HG02763 (cell line): ENCODE measurements at regions not wholly inside any gene's neighbourhood (a gene's known extent, or its start where the extent isn't known, plus 50 kb on each side); places are given as distances from the start of the nearest gene placed in this dataset.
A peak's percentile ranks its signal among the peaks of the same experiment; 100 is the strongest.
"Not testable (repeated sequence)": the region's sequence is repeated elsewhere in the genome, so short reads cannot be mapped to it uniquely, and the experiment has no call there.

Experiments used
- ATAC-seq: cut with Tn5 transposase; IDR thresholded peaks from one replicate; pipeline ENCODE4 v1.9.1; 2021; ENCODE audit warnings: mild to moderate bottlenecking, moderate library complexity; ENCODE audit not compliant: unreplicated experiment

- ATAC-seq: no peak
These were observed 216.4 kb upstream of the RASGEF1B start for GRCh38 chr4:81688085-81688484.

GRCh38 chr4:81687471-81687870 is 215.8 kb upstream of the RASGEF1B start:
- ATAC-seq: no peak

GRCh38 chr4:81685104-81685503 is 213.4 kb upstream of the RASGEF1B start:
- ATAC-seq: no peak

DNA sequence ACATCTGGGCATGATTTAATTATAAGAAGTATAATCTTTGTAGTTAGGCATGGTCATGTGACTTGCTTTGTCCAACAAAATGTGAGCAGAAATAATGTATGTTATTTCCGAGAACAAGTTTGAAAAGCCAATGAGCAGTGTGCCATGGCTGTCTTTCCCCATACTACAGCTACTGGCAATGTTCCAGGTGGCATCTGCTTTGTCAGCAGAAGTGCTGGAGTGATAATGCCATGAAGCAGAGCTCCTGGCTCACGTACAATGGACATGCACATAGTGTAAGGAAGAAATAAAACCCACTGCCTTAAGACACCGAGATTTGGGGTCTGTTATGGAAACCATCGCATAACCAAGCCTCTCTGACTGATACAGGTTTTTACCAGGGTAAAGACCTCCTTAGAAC is 212.6 kb upstream of the RASGEF1B start:
- ATAC-seq: no peak

GRCh38 chr4:81682492-81682891 is 210.8 kb upstream of the RASGEF1B start:
- ATAC-seq: no peak

- no peak for ATAC-seq
These were observed 207.6 kb upstream of the RASGEF1B start for GRCh38 chr4:81679315-81679714.

GRCh38 chr4:81678801-81679200 is 207.1 kb upstream of the RASGEF1B start:
- ATAC-seq: no peak

DNA sequence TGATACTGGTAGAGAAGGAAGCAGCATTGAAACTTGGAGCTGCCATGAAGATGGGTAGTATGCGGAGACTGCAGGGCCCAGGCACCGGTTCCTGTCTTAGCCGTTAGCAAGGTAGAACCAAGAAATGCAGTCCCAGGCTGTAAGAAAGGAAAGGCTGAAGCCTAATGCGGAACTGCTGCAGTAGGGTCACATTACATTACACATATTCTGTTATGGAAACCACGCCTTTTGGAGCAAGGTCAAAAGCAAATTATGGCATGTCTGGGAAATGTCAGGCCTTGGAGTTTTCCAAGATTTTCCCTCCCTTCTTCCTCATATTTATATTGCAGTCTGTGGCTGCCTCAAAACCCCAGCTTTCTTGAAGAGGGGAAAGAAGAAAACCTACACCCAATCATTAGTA is 204.8 kb upstream of the RASGEF1B start:
- ATAC-seq: no peak

GRCh38 chr4:81675791-81676393 is 204.2 kb upstream of the RASGEF1B start:
- no peak for ATAC-seq

DNA sequence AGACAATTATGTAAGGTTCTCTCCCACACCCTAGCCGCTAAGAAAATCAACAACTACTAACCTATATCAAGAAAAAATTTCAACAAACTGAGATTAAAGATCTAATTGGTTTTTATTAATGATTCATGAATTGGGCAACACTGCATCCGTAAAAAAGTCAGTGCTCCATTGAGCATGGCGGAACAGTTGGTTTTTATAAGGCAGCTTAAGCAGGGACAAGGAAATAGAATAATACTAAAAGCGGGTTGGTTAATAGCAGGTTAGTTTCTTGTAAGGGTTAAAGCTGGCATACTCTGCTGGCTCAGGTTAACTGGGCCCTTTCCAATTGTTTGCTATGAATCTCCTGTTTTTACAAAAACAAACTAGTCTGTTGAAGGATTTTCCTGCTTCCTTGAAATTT is 202.3 kb upstream of the RASGEF1B start:
- no peak for ATAC-seq

- not testable (repeated sequence) for ATAC-seq
These were observed 196.6 kb upstream of the RASGEF1B start for GRCh38 chr4:81668328-81668727.

GRCh38 chr4:81667539-81667938 is 195.8 kb upstream of the RASGEF1B start:
- ATAC-seq: no peak

DNA sequence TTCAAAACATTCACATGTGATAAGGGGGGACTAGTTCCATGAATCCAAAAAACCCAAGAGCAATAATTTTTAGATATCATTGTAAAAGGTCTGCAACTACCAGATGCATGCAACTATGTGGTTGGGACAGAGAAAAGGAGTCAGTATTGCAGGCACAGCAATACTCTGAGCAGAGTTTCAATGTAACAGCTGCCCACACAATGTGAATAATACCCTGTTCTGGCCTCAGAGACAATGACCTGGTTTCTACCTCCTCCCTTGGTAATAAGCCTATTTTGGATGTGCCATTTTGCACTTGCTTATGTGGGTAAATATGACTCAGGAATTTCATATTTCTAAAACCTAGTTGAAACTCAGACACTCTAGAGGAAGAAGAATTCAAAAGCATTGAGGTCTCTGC is 194.8 kb upstream of the RASGEF1B start:
- no peak for ATAC-seq

GRCh38 chr4:81665649-81666048 is 193.9 kb upstream of the RASGEF1B start:
- ATAC-seq: no peak

DNA sequence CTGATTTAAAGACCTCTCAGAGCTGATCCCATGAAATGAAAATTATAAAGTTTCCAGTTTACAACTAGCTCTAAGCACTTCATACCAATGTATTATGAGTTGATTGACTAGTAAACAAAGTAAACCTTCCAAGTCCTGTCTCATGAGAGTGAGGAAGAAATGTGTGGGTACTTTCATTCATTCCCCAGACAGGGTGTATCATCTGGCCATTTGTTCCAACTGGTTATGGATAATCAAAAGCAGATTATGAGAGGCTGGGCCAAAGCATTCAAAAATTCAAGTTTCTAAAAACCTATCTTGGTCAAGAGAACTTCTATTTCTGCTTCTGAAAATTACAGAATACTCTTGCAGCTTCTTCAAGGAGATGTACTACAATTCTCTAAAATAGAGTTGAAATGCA is 193.3 kb upstream of the RASGEF1B start:
- ATAC-seq: no peak

GRCh38 chr4:81664079-81664478 is 192.4 kb upstream of the RASGEF1B start:
- ATAC-seq: no peak

GRCh38 chr4:81663368-81663767 is 191.7 kb upstream of the RASGEF1B start:
- ATAC-seq: no peak

- ATAC-seq: no peak
These were observed 187.3 kb upstream of the RASGEF1B start for GRCh38 chr4:81659051-81659450.

DNA sequence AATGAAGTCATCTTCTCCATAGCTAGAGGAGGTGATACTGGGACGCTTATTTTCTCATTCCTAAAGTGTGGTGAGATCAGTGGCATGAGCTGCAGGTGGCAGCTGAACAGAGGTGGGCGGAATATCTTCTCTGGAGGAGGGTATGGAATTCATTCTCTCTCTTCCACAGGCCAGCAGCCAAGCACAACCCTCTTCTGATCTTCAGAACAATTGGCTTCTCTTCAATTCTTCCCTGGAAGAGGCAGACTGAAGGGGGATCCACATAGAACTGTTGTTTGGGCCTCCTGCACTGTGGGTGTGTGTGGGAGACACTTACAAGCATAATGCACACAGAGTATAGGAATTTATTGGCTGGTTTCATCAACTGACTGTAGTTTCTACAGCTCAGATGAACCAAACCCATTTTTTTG is 180.4 kb upstream of the RASGEF1B start:
- no peak for ATAC-seq

- no peak for ATAC-seq
These were observed 179.7 kb upstream of the RASGEF1B start for GRCh38 chr4:81651243-81651899.

DNA sequence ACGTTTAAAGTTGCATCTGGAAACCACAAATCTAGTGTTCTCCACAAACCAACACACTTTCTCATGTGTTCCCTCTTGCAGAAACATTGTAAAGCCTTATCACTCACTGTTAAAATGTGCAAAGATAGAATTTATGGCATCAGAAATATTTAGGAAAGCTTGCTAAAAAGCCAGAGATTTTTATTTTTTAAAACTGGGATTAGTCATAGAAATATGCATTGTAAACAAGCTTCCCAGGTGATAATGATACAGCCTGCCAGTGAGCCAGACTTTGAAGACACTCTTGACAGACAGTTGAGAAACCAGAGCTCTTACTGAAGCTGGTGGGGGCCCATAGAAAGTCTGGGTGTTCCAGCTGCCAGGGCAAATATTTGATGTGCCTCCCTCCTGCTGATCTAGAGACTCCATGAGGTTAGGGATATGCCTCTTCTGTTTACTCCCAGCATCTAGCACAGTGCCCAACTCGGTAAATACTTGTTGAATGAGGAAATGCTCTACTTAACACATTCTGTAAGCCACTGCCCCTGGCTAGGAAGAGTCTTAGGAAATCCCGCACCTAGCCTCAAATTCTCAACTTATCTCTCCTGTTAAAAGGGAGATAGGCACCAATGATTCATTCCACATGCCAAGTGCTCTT is 179.0 kb upstream of the RASGEF1B start:
- ATAC-seq: no peak

DNA sequence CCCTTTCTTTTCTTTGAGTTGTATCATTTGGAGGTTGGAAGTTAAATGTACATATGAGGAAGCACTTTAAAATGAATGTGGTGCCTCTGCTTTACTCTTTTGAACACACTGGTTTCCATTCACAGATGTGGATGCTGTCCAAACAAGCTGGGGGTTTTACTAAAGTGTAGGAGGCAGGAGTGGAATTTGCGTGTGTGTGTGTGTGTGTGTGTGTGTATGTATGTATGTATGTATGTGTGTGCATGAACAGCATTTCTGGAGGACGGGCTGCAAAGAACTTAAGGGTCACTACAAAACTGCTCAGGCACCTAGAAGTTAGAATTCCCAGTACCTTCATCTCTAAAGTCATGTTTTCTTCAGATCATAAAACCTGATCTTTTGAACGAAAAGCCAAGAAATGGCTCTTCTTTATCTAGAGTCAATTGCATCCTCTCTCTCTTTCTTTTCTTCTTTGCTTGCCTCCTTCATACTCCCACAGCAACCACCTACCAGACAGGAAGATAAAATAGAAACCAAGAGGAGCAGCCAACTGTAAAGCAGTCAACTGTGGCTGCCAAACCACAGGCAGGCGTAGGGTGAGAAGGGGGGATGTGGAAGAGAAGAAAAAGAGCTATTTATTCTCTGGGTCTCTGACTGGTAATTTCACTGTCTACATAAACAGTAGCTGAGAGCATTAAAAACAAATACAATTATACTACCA is 177.0 kb upstream of the RASGEF1B start:
- ATAC-seq: peak; percentile 97
